ENCODE measurements at regions not wholly inside any gene's neighbourhood (a gene's known extent, or its start where the extent isn't known, plus 50 kb on each side); places are given as distances from the start of the nearest gene placed in this dataset.

GRCh38 chr5:122704247-122705036 lies 70.4 kb upstream of the SNX2 start:
- H3K4me1 Mint-ChIP-seq (ENCODE audit: low read depth), result no peaks in the 10 kb centered on the region
- H3K27me3 Mint-ChIP-seq (ENCODE audit: low read depth), result peaks cover 4% of the 10 kb centered on the region
- DNase-seq (no peak), ATAC-seq (no peak)
- no peaks in the 10 kb centered on the region for H3K36me3 Mint-ChIP-seq (ENCODE audit: insufficient read depth)
- no peak overlapping the region for H3K4me3 Mint-ChIP-seq
- no peaks in the 10 kb centered on the region for H3K9me3 Mint-ChIP-seq

GRCh38 chr5:122705851-122706250 lies 69.0 kb upstream of the SNX2 start:
- Mint-ChIP-seq H3K27me3 (ENCODE audit: low read depth) (peaks cover 5% of the 10 kb centered on the region), H3K4me3 (no peak overlapping the region), H3K4me1 (ENCODE audit: low read depth) (no peaks in the 10 kb centered on the region), H3K9me3 (no peaks in the 10 kb centered on the region), H3K36me3 (ENCODE audit: insufficient read depth) (no peaks in the 10 kb centered on the region)
- no peak for ATAC-seq
- no peak for DNase-seq

GRCh38 chr5:122707796-122708195 lies 67.1 kb upstream of the SNX2 start:
- ATAC-seq (no peak), DNase-seq (no peak)
- Mint-ChIP-seq H3K36me3 (ENCODE audit: insufficient read depth) (no peaks in the 10 kb centered on the region), H3K4me3 (no peak overlapping the region), H3K4me1 (ENCODE audit: low read depth) (no peaks in the 10 kb centered on the region), H3K9me3 (no peaks in the 10 kb centered on the region), H3K27me3 (ENCODE audit: low read depth) (peaks cover 7% of the 10 kb centered on the region)

- ATAC-seq (no peak), DNase-seq (no peak)
- Mint-ChIP-seq H3K4me1 (ENCODE audit: low read depth) (no peaks in the 10 kb centered on the region), H3K9me3 (no peaks in the 10 kb centered on the region), H3K36me3 (ENCODE audit: insufficient read depth) (no peaks in the 10 kb centered on the region), H3K4me3 (no peak overlapping the region), H3K27me3 (ENCODE audit: low read depth) (peaks cover 17% of the 10 kb centered on the region)
These were observed 61.8 kb upstream of the SNX2 start for GRCh38 chr5:122713041-122713440.

- ATAC-seq (no peak), DNase-seq (no peak)
- Mint-ChIP-seq H3K9me3 (no peaks in the 10 kb centered on the region), H3K27me3 (ENCODE audit: low read depth) (peaks cover 17% of the 10 kb centered on the region), H3K4me3 (no peak overlapping the region), H3K4me1 (ENCODE audit: low read depth) (no peaks in the 10 kb centered on the region), H3K36me3 (ENCODE audit: insufficient read depth) (no peaks in the 10 kb centered on the region)
These were observed 59.8 kb upstream of the SNX2 start for GRCh38 chr5:122715095-122715494.

GRCh38 chr5:122718611-122719010 lies 56.3 kb upstream of the SNX2 start:
- no peak for ATAC-seq

GRCh38 chr5:122719991-122720746 lies 54.7 kb upstream of the SNX2 start:
- DNase-seq (no peak), ATAC-seq (no peak)
- Mint-ChIP-seq H3K4me3 (no peak overlapping the region), H3K4me1 (ENCODE audit: low read depth) (no peaks in the 10 kb centered on the region), H3K27me3 (ENCODE audit: low read depth) (peaks cover 26% of the 10 kb centered on the region), H3K36me3 (ENCODE audit: insufficient read depth) (no peaks in the 10 kb centered on the region), H3K9me3 (no peaks in the 10 kb centered on the region)

More at GRCh38 chr5:122718611-122719010, 56.3 kb upstream of the SNX2 start:
- Mint-ChIP-seq H3K4me3 (no peak overlapping the region), H3K4me1 (ENCODE audit: low read depth) (no peaks in the 10 kb centered on the region), H3K36me3 (ENCODE audit: insufficient read depth) (no peaks in the 10 kb centered on the region), H3K27me3 (ENCODE audit: low read depth) (peaks cover 23% of the 10 kb centered on the region), H3K9me3 (no peaks in the 10 kb centered on the region)
- DNase-seq, result no peak

GRCh38 chr5:122721127-122721526 lies 53.8 kb upstream of the SNX2 start:
- Mint-ChIP-seq H3K36me3 (ENCODE audit: insufficient read depth) (no peaks in the 10 kb centered on the region), H3K4me3 (no peak overlapping the region), H3K9me3 (no peaks in the 10 kb centered on the region), H3K27me3 (ENCODE audit: low read depth) (peaks cover 21% of the 10 kb centered on the region), H3K4me1 (ENCODE audit: low read depth) (no peaks in the 10 kb centered on the region)
- DNase-seq, result no peak
- no peak for ATAC-seq

- Mint-ChIP-seq H3K27me3 (ENCODE audit: low read depth) (peaks cover 17% of the 10 kb centered on the region), H3K36me3 (ENCODE audit: insufficient read depth) (no peaks in the 10 kb centered on the region), H3K4me3 (no peak overlapping the region), H3K4me1 (ENCODE audit: low read depth) (no peaks in the 10 kb centered on the region), H3K9me3 (no peaks in the 10 kb centered on the region)
- ATAC-seq, result no peak
- DNase-seq, result no peak
These were observed 52.5 kb upstream of the SNX2 start for GRCh38 chr5:122722341-122722740.

- H3K4me3 Mint-ChIP-seq, result no peak overlapping the region
- H3K9me3 Mint-ChIP-seq, result no peaks in the 10 kb centered on the region
- no peaks in the 10 kb centered on the region for H3K36me3 Mint-ChIP-seq (ENCODE audit: insufficient read depth)
- DNase-seq (no peak), ATAC-seq (peak in 1 of 2 donors; percentile 35)
- H3K4me1 Mint-ChIP-seq (ENCODE audit: low read depth), result no peaks in the 10 kb centered on the region
- H3K27me3 Mint-ChIP-seq (ENCODE audit: low read depth), result peaks cover 19% of the 10 kb centered on the region
These were observed 51.1 kb upstream of the SNX2 start for GRCh38 chr5:122723606-122724352.

Measured in activated T-cell treated with anti-CD3 and anti-CD28 coated beads, Interleukin-2, amount 50 U/mL, for 4 hours (primary cell).